ENCODE measurements at regions not wholly inside any gene's neighbourhood (a gene's known extent, or its start where the extent isn't known, plus 50 kb on each side); places are given as distances from the start of the nearest gene placed in this dataset.

GRCh38 chr10:127610816-127611215 is 61.7 kb downstream of the NPS start:
- 71% methylated on average over 1 of the region's 1 CpG; no CpG with 5 or more reads in 1 of the 2 donors for WGBS, 2 donors (ENCODE audit: low coverage in 1 of 2)
- DNase-seq, result no peak
- Histone ChIP-seq H3K9me3 (no peaks in the 10 kb centered on the region), H3K4me1 (no peaks in the 10 kb centered on the region), H3K27me3 (no peaks in the 10 kb centered on the region), H3K36me3 (no peaks in the 10 kb centered on the region), H3K27ac (no peak overlapping the region), H3K4me3 (no peak overlapping the region)
- intact Hi-C loops (cut with DNase I; ENCODE audit: low total_unique reads), result no loop called here
- in situ Hi-C loops (cut with MboI; ENCODE audit: low pct_ligation_motif_present in 1 of 4, low pct_unique_long_range_greater_than_20kb in 1 of 4, low sequenced_read_pairs in 3 of 4), result no loop called here
- TF ChIP-seq POLR2AphosphoS5 (IDR thresholded peaks at IDR 0.05) (no peak), POLR2A (IDR thresholded peaks at IDR 0.05) (no peak), CTCF (IDR thresholded peaks at IDR 0.05) (no peak), EP300 (IDR thresholded peaks at IDR 0.05; ENCODE audit: low read depth) (no peak)

GRCh38 chr10:127614484-127615017 is 65.4 kb downstream of the NPS start:
- intact Hi-C loops (cut with DNase I; ENCODE audit: low total_unique reads), result no loop called here
- no peak for DNase-seq
- Histone ChIP-seq H3K4me1 (no peaks in the 10 kb centered on the region), H3K4me3 (no peak overlapping the region), H3K27me3 (no peaks in the 10 kb centered on the region), H3K36me3 (no peaks in the 10 kb centered on the region), H3K27ac (no peak overlapping the region), H3K9me3 (no peaks in the 10 kb centered on the region)
- no peak for TF ChIP-seq CTCF (IDR thresholded peaks at IDR 0.05)
- TF ChIP-seq EP300 (IDR thresholded peaks at IDR 0.05; ENCODE audit: low read depth), result no peak
- TF ChIP-seq POLR2A (IDR thresholded peaks at IDR 0.05), result no peak
- TF ChIP-seq POLR2AphosphoS5 (IDR thresholded peaks at IDR 0.05), result no peak
- in situ Hi-C loops (cut with MboI; ENCODE audit: low pct_ligation_motif_present in 1 of 4, low pct_unique_long_range_greater_than_20kb in 1 of 4, low sequenced_read_pairs in 3 of 4), result no loop called here
- 47 to 64% methylated on average over 3 to 7 of the region's 7 CpGs for WGBS, 2 donors (ENCODE audit: low coverage in 1 of 2)

- Histone ChIP-seq H3K4me1 (no peaks in the 10 kb centered on the region), H3K36me3 (no peaks in the 10 kb centered on the region), H3K9me3 (no peaks in the 10 kb centered on the region), H3K27me3 (no peaks in the 10 kb centered on the region), H3K4me3 (no peak overlapping the region), H3K27ac (no peak overlapping the region)
- in situ Hi-C loops (cut with MboI; ENCODE audit: low pct_ligation_motif_present in 1 of 4, low pct_unique_long_range_greater_than_20kb in 1 of 4, low sequenced_read_pairs in 3 of 4), result no loop called here
- no peak for TF ChIP-seq EP300 (IDR thresholded peaks at IDR 0.05; ENCODE audit: low read depth)
- no peak for TF ChIP-seq POLR2AphosphoS5 (IDR thresholded peaks at IDR 0.05)
- TF ChIP-seq CTCF (IDR thresholded peaks at IDR 0.05), result no peak
- TF ChIP-seq POLR2A (IDR thresholded peaks at IDR 0.05), result no peak
- intact Hi-C loops (cut with DNase I; ENCODE audit: low total_unique reads), result no loop called here
- DNase-seq, result no peak
- WGBS, 2 donors (ENCODE audit: low coverage in 1 of 2), result 45 to 65% methylated on average over 1 to 3 of the region's 3 CpGs
Observed at GRCh38 chr10:127618797-127619196, 69.7 kb downstream of the NPS start.

GRCh38 chr10:127619546-127620325 is 70.6 kb downstream of the NPS start:
- Histone ChIP-seq H3K4me1 (no peaks in the 10 kb centered on the region), H3K27me3 (no peaks in the 10 kb centered on the region), H3K36me3 (no peaks in the 10 kb centered on the region), H3K9me3 (no peaks in the 10 kb centered on the region), H3K4me3 (no peak overlapping the region), H3K27ac (no peak overlapping the region)
- DNase-seq, result no peak
- TF ChIP-seq CTCF (IDR thresholded peaks at IDR 0.05) (no peak), POLR2AphosphoS5 (IDR thresholded peaks at IDR 0.05) (no peak), POLR2A (IDR thresholded peaks at IDR 0.05) (no peak), EP300 (IDR thresholded peaks at IDR 0.05; ENCODE audit: low read depth) (no peak)
- in situ Hi-C loops (cut with MboI; ENCODE audit: low pct_ligation_motif_present in 1 of 4, low pct_unique_long_range_greater_than_20kb in 1 of 4, low sequenced_read_pairs in 3 of 4), result no loop called here
- intact Hi-C loops (cut with DNase I; ENCODE audit: low total_unique reads), result no loop called here
- 67 to 100% methylated on average over 1 to 5 of the region's 5 CpGs for WGBS, 2 donors (ENCODE audit: low coverage in 1 of 2)

Measured in transverse colon (tissue), 4 donors.